ENCODE measurements at regions not wholly inside any gene's neighbourhood (a gene's known extent, or its start where the extent isn't known, plus 50 kb on each side); places are given as distances from the start of the nearest gene placed in this dataset.

DNA sequence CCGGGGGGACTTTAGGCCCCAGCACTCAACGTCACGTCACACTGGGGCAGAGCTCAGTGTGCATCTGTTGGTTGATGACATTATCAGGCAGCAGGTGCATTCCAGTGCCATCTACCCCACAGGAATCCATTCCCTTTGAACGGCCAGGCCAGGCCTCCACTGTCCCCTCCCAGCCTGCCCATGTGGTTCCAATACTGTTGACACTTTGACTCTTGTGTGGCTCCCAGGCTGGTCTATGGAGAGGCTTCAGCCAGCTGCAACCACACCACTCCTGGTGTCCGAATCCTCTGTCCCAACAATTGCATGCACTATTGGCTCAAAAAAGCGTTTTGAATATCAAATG is 92.0 kb upstream of the SIM2 start:
- ChIA-PET POLR2A (ENCODE audit: unreplicated experiment) (no interaction called here), CTCF (no interaction called here)
- no peak overlapping the region for H3K4me2 ChIP-seq (ENCODE audit: low read length)

DNA sequence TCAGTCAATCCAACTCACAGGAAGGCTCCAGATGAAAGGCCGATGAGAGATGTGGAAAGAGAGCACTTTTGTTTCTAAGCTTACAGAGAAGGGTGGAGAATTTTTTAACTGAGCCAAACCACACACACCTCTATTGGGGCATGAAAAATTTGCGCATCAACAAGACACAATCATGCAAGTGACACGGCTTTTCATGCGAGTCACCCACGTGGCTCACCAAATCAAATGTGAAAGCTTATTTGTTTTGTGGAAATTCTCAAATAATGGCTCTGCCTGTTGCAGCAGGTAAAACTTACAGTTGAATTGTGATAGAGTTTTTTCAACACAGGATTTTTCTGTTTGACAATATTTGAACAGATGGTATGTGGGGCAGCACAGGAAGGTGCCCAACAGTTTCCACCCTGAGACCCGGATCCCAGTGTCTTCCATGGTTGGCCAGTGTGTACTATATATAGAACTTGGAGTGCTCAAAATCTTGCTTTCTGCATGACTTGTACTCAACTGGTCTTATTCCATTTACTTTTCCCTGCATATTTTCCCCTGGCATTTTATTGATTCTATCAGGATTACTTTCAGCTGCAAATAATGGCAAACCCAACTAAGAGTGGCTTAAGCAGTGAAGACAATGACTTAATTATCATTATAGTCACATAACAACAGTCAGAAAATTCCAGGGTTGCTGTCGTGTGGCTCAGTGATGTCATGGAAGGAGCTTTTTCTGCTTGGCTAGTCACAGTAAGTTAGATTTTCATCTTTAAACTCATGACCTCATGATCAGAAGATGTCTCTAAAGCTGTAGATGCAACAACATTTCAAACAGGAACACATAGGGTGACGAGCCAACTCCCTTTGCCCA is 90.6 kb upstream of the SIM2 start:
- H3K4me1 ChIP-seq (ENCODE audit: insufficient read depth, low read length): peaks cover 18% of the 10 kb centered on the region
- intact Hi-C loops (cut with micrococcal nuclease): no loop called here
- no peaks in the 10 kb centered on the region for H3K9me3 ChIP-seq (ENCODE audit: low read length)
- no TSS peak for BruUV-seq (replicated peaks)
- H3K79me2 ChIP-seq (ENCODE audit: low read length): no peaks in the 10 kb centered on the region
- ChIA-PET POLR2A (ENCODE audit: unreplicated experiment) (no interaction called here), CTCF (no interaction called here)
- no peaks in the 10 kb centered on the region for H3K36me3 ChIP-seq (ENCODE audit: low read depth, low read length)
- no peaks in the 10 kb centered on the region for H3K9me2 ChIP-seq (replicated peaks; ENCODE audit: low read length)
- H3K27me3 ChIP-seq (ENCODE audit: low read length): no peaks in the 10 kb centered on the region
- H2AFZ ChIP-seq (ENCODE audit: low read length): no peak overlapping the region
- H4K20me1 ChIP-seq (ENCODE audit: low read length): no peaks in the 10 kb centered on the region
- no peak overlapping the region for H3K4me3 ChIP-seq (ENCODE audit: low read length)
- TF ChIP-seq, protein P1, sequence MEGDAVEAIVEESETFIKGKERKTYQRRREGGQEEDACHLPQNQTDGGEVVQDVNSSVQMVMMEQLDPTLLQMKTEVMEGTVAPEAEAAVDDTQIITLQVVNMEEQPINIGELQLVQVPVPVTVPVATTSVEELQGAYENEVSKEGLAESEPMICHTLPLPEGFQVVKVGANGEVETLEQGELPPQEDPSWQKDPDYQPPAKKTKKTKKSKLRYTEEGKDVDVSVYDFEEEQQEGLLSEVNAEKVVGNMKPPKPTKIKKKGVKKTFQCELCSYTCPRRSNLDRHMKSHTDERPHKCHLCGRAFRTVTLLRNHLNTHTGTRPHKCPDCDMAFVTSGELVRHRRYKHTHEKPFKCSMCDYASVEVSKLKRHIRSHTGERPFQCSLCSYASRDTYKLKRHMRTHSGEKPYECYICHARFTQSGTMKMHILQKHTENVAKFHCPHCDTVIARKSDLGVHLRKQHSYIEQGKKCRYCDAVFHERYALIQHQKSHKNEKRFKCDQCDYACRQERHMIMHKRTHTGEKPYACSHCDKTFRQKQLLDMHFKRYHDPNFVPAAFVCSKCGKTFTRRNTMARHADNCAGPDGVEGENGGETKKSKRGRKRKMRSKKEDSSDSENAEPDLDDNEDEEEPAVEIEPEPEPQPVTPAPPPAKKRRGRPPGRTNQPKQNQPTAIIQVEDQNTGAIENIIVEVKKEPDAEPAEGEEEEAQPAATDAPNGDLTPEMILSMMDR (conservative IDR thresholded peaks at IDR 0.05; ENCODE audit: low read depth, low read length): no peak
- TF ChIP-seq EZH2phosphoT487 (IDR thresholded peaks at IDR 0.05; ENCODE audit: borderline replicate concordance, low read length) (no peak), EZH2 (IDR thresholded peaks at IDR 0.05; ENCODE audit: low read length, unreplicated experiment) (no peak)
- ATAC-seq (no peak), DNase-seq (no peak)
- no peak overlapping the region for H3K9ac ChIP-seq (ENCODE audit: low read length)
- no peak overlapping the region for H3K27ac ChIP-seq (ENCODE audit: low read length)
- no peak overlapping the region for H3K4me2 ChIP-seq (ENCODE audit: low read length)
- no peaks in the 10 kb centered on the region for H3F3A ChIP-seq (ENCODE audit: low read length, unreplicated experiment)

More for the DNA sequence above, 92.0 kb upstream of the SIM2 start:
- Histone ChIP-seq H3K9ac (ENCODE audit: low read length) (no peak overlapping the region), H3K36me3 (ENCODE audit: low read depth, low read length) (no peaks in the 10 kb centered on the region), H4K20me1 (ENCODE audit: low read length) (no peaks in the 10 kb centered on the region), H3K4me3 (ENCODE audit: low read length) (no peak overlapping the region), H3K27me3 (ENCODE audit: low read length) (no peaks in the 10 kb centered on the region), H3K79me2 (ENCODE audit: low read length) (no peaks in the 10 kb centered on the region), H3K4me1 (ENCODE audit: insufficient read depth, low read length) (peaks cover 9% of the 10 kb centered on the region; the same call in 1 of the 2 replicates), H3K27ac (ENCODE audit: low read length) (no peak overlapping the region), H3F3A (ENCODE audit: low read length, unreplicated experiment) (no peaks in the 10 kb centered on the region), H3K9me2 (replicated peaks; ENCODE audit: low read length) (no peaks in the 10 kb centered on the region), H2AFZ (ENCODE audit: low read length) (no peak overlapping the region), H3K9me3 (ENCODE audit: low read length) (no peaks in the 10 kb centered on the region)
- ATAC-seq (no peak), DNase-seq (no peak)
- no TSS peak for BruUV-seq (replicated peaks)
- TF ChIP-seq, protein P1 (conservative IDR thresholded peaks at IDR 0.05; ENCODE audit: low read depth, low read length): no peak
- TF ChIP-seq EZH2 (IDR thresholded peaks at IDR 0.05; ENCODE audit: low read length, unreplicated experiment): no peak
- no peak for TF ChIP-seq EZH2phosphoT487 (IDR thresholded peaks at IDR 0.05; ENCODE audit: borderline replicate concordance, low read length)
- intact Hi-C loops (cut with micrococcal nuclease): no loop called here

DNA sequence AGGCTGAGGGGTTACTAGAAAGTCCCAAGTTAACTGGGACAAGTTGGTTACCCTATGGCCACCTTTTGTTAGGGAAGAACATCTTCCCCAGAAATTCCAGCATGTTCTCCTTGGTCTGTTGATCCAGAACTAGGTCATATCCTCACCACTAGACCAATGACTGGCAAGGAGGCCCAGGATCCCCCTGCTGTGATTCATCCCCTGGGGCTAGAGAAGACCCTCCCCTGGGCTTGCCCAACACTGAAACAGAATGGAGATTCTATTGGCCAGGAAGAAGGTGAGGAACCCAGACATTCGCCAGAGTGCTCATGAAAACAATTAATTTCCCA is 90.1 kb upstream of the SIM2 start:
- no peaks in the 10 kb centered on the region for H4K20me1 ChIP-seq (ENCODE audit: low read length)
- no peaks in the 10 kb centered on the region for H3K36me3 ChIP-seq (ENCODE audit: low read depth, low read length)
- H3K27ac ChIP-seq (ENCODE audit: low read length): no peak overlapping the region
- no peak overlapping the region for H3K4me3 ChIP-seq (ENCODE audit: low read length)
- no peaks in the 10 kb centered on the region for H3K27me3 ChIP-seq (ENCODE audit: low read length)
- no peaks in the 10 kb centered on the region for H3K9me3 ChIP-seq (ENCODE audit: low read length)
- peaks cover 24% of the 10 kb centered on the region for H3K4me1 ChIP-seq (ENCODE audit: insufficient read depth, low read length)
- no peaks in the 10 kb centered on the region for H3K79me2 ChIP-seq (ENCODE audit: low read length)
- no peak for DNase-seq
- H3F3A ChIP-seq (ENCODE audit: low read length, unreplicated experiment): no peaks in the 10 kb centered on the region
- no peak overlapping the region for H2AFZ ChIP-seq (ENCODE audit: low read length)
- no peaks in the 10 kb centered on the region for H3K9me2 ChIP-seq (replicated peaks; ENCODE audit: low read length)
- H3K9ac ChIP-seq (ENCODE audit: low read length): no peak overlapping the region
- ChIA-PET POLR2A (ENCODE audit: unreplicated experiment) (interaction anchor here (0.6 kb wide), 1 partner anchor 420 kb away, joined by 3 read pairs; no protein-coding TSS in a partner anchor), CTCF (no interaction called here)
- TF ChIP-seq EZH2 (IDR thresholded peaks at IDR 0.05; ENCODE audit: low read length, unreplicated experiment) (no peak), EZH2phosphoT487 (IDR thresholded peaks at IDR 0.05; ENCODE audit: borderline replicate concordance, low read length) (no peak)
- TF ChIP-seq, protein P1 (conservative IDR thresholded peaks at IDR 0.05; ENCODE audit: low read depth, low read length): no peak
- no peak for ATAC-seq
- no TSS peak for BruUV-seq (replicated peaks)
- intact Hi-C loops (cut with micrococcal nuclease): no loop called here
- H3K4me2 ChIP-seq (ENCODE audit: low read length): no peak overlapping the region
